GM12878 (cell line): ENCODE measurements at regions not wholly inside any gene's neighbourhood (a gene's known extent, or its start where the extent isn't known, plus 50 kb on each side); places are given as distances from the start of the nearest gene placed in this dataset.

Experiments
- FOS ChIP-seq: IDR thresholded peaks from 3 replicates; pipeline ENCODE4 v1.6.1; 2011; ENCODE audit warnings: borderline replicate concordance; ENCODE audit not compliant: insufficient read length; ENCODE audit errors: extremely low read depth
- JUNB ChIP-seq: IDR thresholded peaks from 2 replicates; pipeline ENCODE4 v1.6.1; 2016; ENCODE audit warnings: antibody characterized with exemption, mild to moderate bottlenecking
- NR2C2 ChIP-seq: IDR thresholded peaks from 2 replicates; pipeline ENCODE4 v1.6.1; 2011; ENCODE audit warnings: borderline replicate concordance, low read depth; ENCODE audit not compliant: control insufficient read depth, insufficient read length
- PAX8 ChIP-seq: fragments of 450-650 bp; IDR thresholded peaks from 2 replicates; pipeline ENCODE4 v1.6.1; 2017; ENCODE audit warnings: mild to moderate bottlenecking, moderate library complexity
- RAD21 ChIP-seq: IDR thresholded peaks from 2 replicates; pipeline ENCODE4 v1.6.1; 2011; ENCODE audit warnings: mild to moderate bottlenecking, low read depth, low read length, moderate library complexity; ENCODE audit not compliant: insufficient read depth
- SUPT20H ChIP-seq: IDR thresholded peaks from 2 replicates; pipeline ENCODE4 v1.6.1; 2011; ENCODE audit warnings: low read depth, mild to moderate bottlenecking, low read length, moderate library complexity, borderline replicate concordance; ENCODE audit not compliant: control insufficient read depth
- ZNF592 ChIP-seq: fragments of 450-650 bp; IDR thresholded peaks from 2 replicates; pipeline ENCODE4 v1.6.1; 2017; ENCODE audit warnings: mild to moderate bottlenecking, moderate library complexity
- ZZZ3 ChIP-seq: IDR thresholded peaks from 2 replicates; pipeline ENCODE4 v1.6.1; 2011; ENCODE audit warnings: low read depth; ENCODE audit not compliant: control insufficient read depth, insufficient read length
- TF ChIP-seq, protein P1 (sequence below): fragments of 450-650 bp; formaldehyde crosslinking; IDR thresholded peaks from 2 replicates; pipeline ENCODE4 v1.4.0; 2022; ENCODE audit warnings: mild to moderate bottlenecking, moderate library complexity
- TF ChIP-seq, protein P2 (sequence below), 3 experiments: IDR thresholded peaks in 2 of 3; conservative IDR thresholded peaks in 1 of 3; 2 replicates each; pipeline ENCODE4 v1.5.1; 2011; ENCODE audit warnings: low read depth in 3 of 3, low read length in 3 of 3, mild to moderate bottlenecking in 3 of 3, control low read depth in 2 of 3, moderate library complexity in 2 of 3, inconsistent platforms in 1 of 3, mixed read lengths in 1 of 3; ENCODE audit not compliant: control insufficient read depth in 2 of 3, insufficient read depth in 1 of 3; ENCODE audit errors: extremely low read depth in 1 of 3

DNA sequence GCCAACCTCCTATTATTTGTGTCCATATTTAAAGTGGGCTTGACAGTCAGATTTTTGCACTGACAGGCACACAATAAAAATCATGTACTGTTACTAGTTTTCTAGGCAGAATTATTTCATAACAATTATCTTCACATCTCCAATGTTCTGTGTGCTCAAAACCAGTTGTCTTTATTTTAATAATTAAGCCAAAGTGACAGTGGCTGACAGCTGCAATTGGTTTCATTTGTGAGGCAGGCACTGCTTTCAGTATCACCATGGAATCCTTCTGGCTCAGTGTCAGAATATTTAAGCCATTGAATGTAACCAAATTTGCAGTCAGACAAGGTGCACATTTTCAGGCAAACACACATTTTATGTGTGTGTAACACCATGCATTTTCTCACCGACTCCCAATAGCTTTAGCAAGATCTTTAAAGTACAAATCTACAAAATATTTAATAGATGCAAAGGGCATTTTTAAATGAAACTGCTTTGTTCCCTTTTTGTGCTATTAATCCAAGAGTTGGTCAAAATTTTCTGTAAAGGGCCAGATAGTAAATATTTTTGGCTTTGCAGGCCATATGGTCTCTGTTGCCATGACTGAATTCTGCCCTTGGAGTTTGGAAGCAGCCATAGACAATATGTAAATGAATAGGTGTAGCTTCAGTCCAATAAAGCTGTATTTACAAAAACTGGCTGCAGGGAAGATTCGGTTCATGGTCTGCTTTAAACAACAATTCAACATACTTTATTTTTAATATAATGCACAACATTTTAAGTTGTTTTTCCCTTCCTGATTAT lies 486.0 kb downstream of the KCNJ2 start (continued):
- TF ChIP-seq ZNF592: no peak
- no peak for TF ChIP-seq ZZZ3
- TF ChIP-seq FOS: no peak
- no peak for TF ChIP-seq NR2C2
- no peak for TF ChIP-seq RAD21
- no peak for TF ChIP-seq SUPT20H
- TF ChIP-seq, protein P1, sequence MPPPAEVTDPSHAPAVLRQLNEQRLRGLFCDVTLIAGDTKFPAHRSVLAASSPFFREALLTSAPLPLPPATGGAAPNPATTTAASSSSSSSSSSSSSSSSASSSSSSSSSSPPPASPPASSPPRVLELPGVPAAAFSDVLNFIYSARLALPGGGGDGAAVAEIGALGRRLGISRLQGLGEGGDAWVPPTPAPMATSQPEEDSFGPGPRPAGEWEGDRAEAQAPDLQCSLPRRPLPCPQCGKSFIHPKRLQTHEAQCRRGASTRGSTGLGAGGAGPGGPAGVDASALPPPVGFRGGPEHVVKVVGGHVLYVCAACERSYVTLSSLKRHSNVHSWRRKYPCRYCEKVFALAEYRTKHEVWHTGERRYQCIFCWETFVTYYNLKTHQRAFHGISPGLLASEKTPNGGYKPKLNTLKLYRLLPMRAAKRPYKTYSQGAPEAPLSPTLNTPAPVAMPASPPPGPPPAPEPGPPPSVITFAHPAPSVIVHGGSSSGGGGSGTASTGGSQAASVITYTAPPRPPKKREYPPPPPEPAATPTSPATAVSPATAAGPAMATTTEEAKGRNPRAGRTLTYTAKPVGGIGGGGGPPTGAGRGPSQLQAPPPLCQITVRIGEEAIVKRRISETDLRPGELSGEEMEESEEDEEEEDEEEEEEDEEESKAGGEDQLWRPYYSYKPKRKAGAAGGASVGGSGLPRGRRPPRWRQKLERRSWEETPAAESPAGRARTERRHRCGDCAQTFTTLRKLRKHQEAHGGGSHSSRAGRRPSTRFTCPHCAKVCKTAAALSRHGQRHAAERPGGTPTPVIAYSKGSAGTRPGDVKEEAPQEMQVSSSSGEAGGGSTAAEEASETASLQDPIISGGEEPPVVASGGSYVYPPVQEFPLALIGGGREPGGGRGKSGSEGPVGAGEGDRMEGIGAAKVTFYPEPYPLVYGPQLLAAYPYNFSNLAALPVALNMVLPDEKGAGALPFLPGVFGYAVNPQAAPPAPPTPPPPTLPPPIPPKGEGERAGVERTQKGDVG (CRISPR knock-in tag): no peak
- TF ChIP-seq, protein P2, sequence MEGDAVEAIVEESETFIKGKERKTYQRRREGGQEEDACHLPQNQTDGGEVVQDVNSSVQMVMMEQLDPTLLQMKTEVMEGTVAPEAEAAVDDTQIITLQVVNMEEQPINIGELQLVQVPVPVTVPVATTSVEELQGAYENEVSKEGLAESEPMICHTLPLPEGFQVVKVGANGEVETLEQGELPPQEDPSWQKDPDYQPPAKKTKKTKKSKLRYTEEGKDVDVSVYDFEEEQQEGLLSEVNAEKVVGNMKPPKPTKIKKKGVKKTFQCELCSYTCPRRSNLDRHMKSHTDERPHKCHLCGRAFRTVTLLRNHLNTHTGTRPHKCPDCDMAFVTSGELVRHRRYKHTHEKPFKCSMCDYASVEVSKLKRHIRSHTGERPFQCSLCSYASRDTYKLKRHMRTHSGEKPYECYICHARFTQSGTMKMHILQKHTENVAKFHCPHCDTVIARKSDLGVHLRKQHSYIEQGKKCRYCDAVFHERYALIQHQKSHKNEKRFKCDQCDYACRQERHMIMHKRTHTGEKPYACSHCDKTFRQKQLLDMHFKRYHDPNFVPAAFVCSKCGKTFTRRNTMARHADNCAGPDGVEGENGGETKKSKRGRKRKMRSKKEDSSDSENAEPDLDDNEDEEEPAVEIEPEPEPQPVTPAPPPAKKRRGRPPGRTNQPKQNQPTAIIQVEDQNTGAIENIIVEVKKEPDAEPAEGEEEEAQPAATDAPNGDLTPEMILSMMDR (IDR thresholded peaks at IDR 0.05 in 2 of 3, conservative IDR thresholded peaks at IDR 0.05 in 1 of 3; ENCODE audit: control insufficient read depth in 2 of 3, extremely low read depth in 1 of 3, insufficient read depth in 1 of 3, low read depth in 3 of 3, low read length in 3 of 3): no peak
- no peak for TF ChIP-seq JUNB
- TF ChIP-seq PAX8: no peak
